GM13977 (cell line): ENCODE measurements at regions not wholly inside any gene's neighbourhood (a gene's known extent, or its start where the extent isn't known, plus 50 kb on each side); places are given as distances from the start of the nearest gene placed in this dataset.

Experiments
- DNase-seq: peaks from one replicate; pipeline ENCODE4 v3.0.0; 2012; ENCODE audit warnings: low spot score
- CTCF ChIP-seq: IDR thresholded peaks from 2 replicates; pipeline ENCODE4 v1.5.1; 2012; ENCODE audit warnings: mild to moderate bottlenecking, control low read depth; ENCODE audit not compliant: insufficient read depth; ENCODE audit errors: extremely low read depth, missing control alignments
- in situ Hi-C: fragments of 300-500 bp; cut with MboI; formaldehyde crosslinking; loops from one replicate; pipeline ENCODE4 v1.12.0; 2022; ENCODE audit warnings: low sequenced_read_pairs, low pct_unique_long_range_greater_than_20kb, mixed read lengths, inconsistent platforms; ENCODE audit not compliant: unreplicated experiment

GRCh38 chr10:78903341-78903940 lies 165.3 kb upstream of the ZMIZ1 start:
- in situ Hi-C loops, result no loop called here
- DNase-seq, result no peak
- TF ChIP-seq CTCF, result no peak

DNA sequence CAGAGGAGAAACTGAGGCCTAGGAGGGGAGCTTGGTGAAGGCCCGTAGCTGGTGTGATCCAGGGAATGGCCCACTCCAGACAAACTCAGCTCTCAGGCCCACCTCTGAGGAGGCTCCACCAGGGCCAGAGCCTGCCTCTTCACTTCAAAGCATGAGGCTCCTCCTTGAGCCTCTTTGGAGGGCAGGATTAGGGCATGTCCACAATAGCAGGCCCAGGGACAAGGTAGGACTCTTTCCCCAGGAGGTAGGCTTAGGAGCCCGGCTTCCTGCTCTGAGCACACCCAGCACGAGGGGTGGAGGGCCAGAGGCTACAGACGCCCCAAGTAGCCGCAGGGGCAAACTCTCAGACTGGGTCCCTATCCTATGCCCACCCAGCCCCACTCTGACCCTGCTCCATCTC lies 164.6 kb upstream of the ZMIZ1 start:
- in situ Hi-C loops, result no loop called here
- TF ChIP-seq CTCF, result no peak
- no peak for DNase-seq

GRCh38 chr10:78905015-78905956 lies 163.5 kb upstream of the ZMIZ1 start:
- DNase-seq, result no peak
- in situ Hi-C loops, result no loop called here
- TF ChIP-seq CTCF, result no peak

- DNase-seq, result no peak
- in situ Hi-C loops, result no loop called here
These were observed 162.8 kb upstream of the ZMIZ1 start for GRCh38 chr10:78905957-78906308.

GRCh38 chr10:78906734-78907390 lies 161.9 kb upstream of the ZMIZ1 start:
- in situ Hi-C loops, result no loop called here
- no peak for DNase-seq
- TF ChIP-seq CTCF, result no peak

More at GRCh38 chr10:78905957-78906308, 162.8 kb upstream of the ZMIZ1 start:
- no peak for TF ChIP-seq CTCF

DNA sequence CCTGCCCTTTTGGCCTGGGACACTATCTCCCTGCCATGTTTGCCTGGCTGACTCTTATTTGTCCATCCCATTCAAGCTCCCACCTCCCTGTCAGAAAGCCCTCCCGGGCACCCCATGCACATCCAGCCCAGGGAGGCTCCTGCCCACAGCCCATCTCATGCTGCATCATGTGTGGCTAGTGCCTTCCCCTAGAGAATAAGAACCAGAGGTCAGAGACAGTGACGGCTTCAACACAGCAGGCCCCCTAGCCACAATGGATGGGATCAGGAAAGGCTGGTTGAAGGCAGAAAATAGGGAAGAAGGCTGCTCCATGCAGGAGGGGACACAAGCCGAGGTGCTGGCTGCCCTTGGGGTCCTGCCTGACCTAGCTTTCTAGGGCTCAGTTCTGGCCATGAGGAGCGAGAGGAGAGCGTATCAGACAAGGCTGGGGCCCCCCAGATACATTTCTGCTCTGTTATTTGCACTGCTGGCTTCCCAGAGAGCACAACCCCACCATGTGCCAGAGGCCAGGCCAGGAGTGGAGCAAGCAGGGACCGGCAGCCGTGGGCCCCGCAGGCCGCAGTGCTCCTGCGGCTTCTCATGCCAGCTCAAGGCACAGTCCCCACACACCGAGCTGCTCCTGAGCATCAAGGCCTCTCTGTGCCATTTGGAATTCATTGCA lies 161.1 kb upstream of the ZMIZ1 start:
- DNase-seq, result no peak
- no peak for TF ChIP-seq CTCF
- in situ Hi-C loops, result no loop called here
